ENCODE measurements at regions not wholly inside any gene's neighbourhood (a gene's known extent, or its start where the extent isn't known, plus 50 kb on each side); places are given as distances from the start of the nearest gene placed in this dataset.
"Not testable (repeated sequence)": the region's sequence is repeated elsewhere in the genome, so short reads cannot be mapped to it uniquely, and the experiment has no call there.

- no peak for DNase-seq (ENCODE audit: low read depth in 2 of 2)
These were observed 321.5 kb upstream of the IGF1R start for GRCh38 chr15:98326804-98327203.

GRCh38 chr15:98330258-98330657, 318.1 kb upstream of the IGF1R start:
- DNase-seq (ENCODE audit: low read depth in 2 of 2), result no peak

- no peak for DNase-seq (ENCODE audit: low read depth in 2 of 2)
These were observed 317.5 kb upstream of the IGF1R start for GRCh38 chr15:98330692-98331435.

- no peak for DNase-seq (ENCODE audit: low read depth in 2 of 2)
These were observed 316.7 kb upstream of the IGF1R start for GRCh38 chr15:98331676-98332075.

- DNase-seq (ENCODE audit: low read depth in 2 of 2), result no peak
These were observed 315.1 kb upstream of the IGF1R start for GRCh38 chr15:98333251-98333650.

- DNase-seq (ENCODE audit: low read depth in 2 of 2), result no peak
These were observed 305.4 kb upstream of the IGF1R start for GRCh38 chr15:98342911-98343310.

GRCh38 chr15:98344591-98344990, 303.7 kb upstream of the IGF1R start:
- DNase-seq (ENCODE audit: low read depth in 2 of 2), result no peak

GRCh38 chr15:98347001-98347400, 301.3 kb upstream of the IGF1R start:
- no peak for DNase-seq (ENCODE audit: low read depth in 2 of 2)

GRCh38 chr15:98347866-98348265, 300.5 kb upstream of the IGF1R start:
- no peak for DNase-seq (ENCODE audit: low read depth in 2 of 2)

- DNase-seq (ENCODE audit: low read depth in 2 of 2), result no peak
These were observed 298.1 kb upstream of the IGF1R start for GRCh38 chr15:98350276-98350675.

- not testable (repeated sequence) for DNase-seq (ENCODE audit: low read depth in 2 of 2)
These were observed 290.1 kb upstream of the IGF1R start for GRCh38 chr15:98358274-98358673.

GRCh38 chr15:98358971-98359370, 289.4 kb upstream of the IGF1R start:
- no peak for DNase-seq (ENCODE audit: low read depth in 2 of 2)

GRCh38 chr15:98363416-98363815, 284.9 kb upstream of the IGF1R start:
- DNase-seq (ENCODE audit: low read depth in 2 of 2), result no peak

- DNase-seq (ENCODE audit: low read depth in 2 of 2), result no peak
These were observed 284.4 kb upstream of the IGF1R start for GRCh38 chr15:98363955-98364354.

- DNase-seq (ENCODE audit: low read depth in 2 of 2), result no peak
These were observed 279.1 kb upstream of the IGF1R start for GRCh38 chr15:98369081-98369716.

- DNase-seq (ENCODE audit: low read depth in 2 of 2), result no peak
These were observed 272.6 kb upstream of the IGF1R start for GRCh38 chr15:98375513-98376340.

GRCh38 chr15:98380721-98381120, 267.6 kb upstream of the IGF1R start:
- DNase-seq (ENCODE audit: low read depth in 2 of 2), result no peak

- DNase-seq (ENCODE audit: low read depth in 2 of 2), result no peak
These were observed 266.9 kb upstream of the IGF1R start for GRCh38 chr15:98381446-98381845.

GRCh38 chr15:98382139-98382538, 266.2 kb upstream of the IGF1R start:
- no peak for DNase-seq (ENCODE audit: low read depth in 2 of 2)

GRCh38 chr15:98383571-98383970, 264.8 kb upstream of the IGF1R start:
- DNase-seq (ENCODE audit: low read depth in 2 of 2), result no peak

GRCh38 chr15:98384328-98385029, 263.9 kb upstream of the IGF1R start:
- DNase-seq (ENCODE audit: low read depth in 2 of 2), result no peak

- DNase-seq (ENCODE audit: low read depth in 2 of 2), result no peak
These were observed 262.5 kb upstream of the IGF1R start for GRCh38 chr15:98385752-98386381.

Measured in stimulated activated CD8-positive, alpha-beta memory T cell treated with anti-CD3 and anti-CD28 coated beads, Interleukin-15, amount 100 ng/mL, for 48 hours (primary cell).